Hepatocyte (in vitro differentiated cells): ENCODE measurements at regions not wholly inside any gene's neighbourhood (a gene's known extent, or its start where the extent isn't known, plus 50 kb on each side); places are given as distances from the start of the nearest gene placed in this dataset.

Source experiments
- DNase-seq: peaks from one replicate; pipeline ENCODE4 v3.0.0-alpha.2; 2016; ENCODE audit warnings: low spot score
- H2AFZ ChIP-seq: fragments of 200-600 bp; sonication (generic); 2 replicates; pipeline ENCODE4 v1.6.0; 2016; ENCODE audit warnings: antibody characterized with exemption, mild to moderate bottlenecking
- H3K27ac ChIP-seq: fragments of 200-600 bp; sonication (generic); 2 replicates; pipeline ENCODE4 v1.5.1; 2016; ENCODE audit warnings: mild to moderate bottlenecking
- H3K27me3 ChIP-seq: fragments of 200-600 bp; sonication (generic); 2 replicates; pipeline ENCODE4 v1.6.1; 2016
- H3K36me3 ChIP-seq: fragments of 200-600 bp; sonication (generic); replicated peaks from 2 replicates; pipeline ENCODE4 v1.5.1; 2016; ENCODE audit warnings: low read depth; ENCODE audit not compliant: insufficient read depth
- H3K4me1 ChIP-seq: fragments of 200-600 bp; sonication (generic); 2 replicates; pipeline ENCODE4 v1.5.1; 2016; ENCODE audit warnings: mild to moderate bottlenecking, moderate library complexity; ENCODE audit not compliant: insufficient read depth
- H3K4me2 ChIP-seq: fragments of 200-600 bp; sonication (generic); 2 replicates; pipeline ENCODE4 v1.6.0; 2016
- H3K4me3 ChIP-seq: fragments of 200-600 bp; sonication (generic); 2 replicates; pipeline ENCODE4 v1.5.1; 2016; ENCODE audit warnings: mild to moderate bottlenecking
- H3K79me2 ChIP-seq: fragments of 200-600 bp; sonication (generic); 2 replicates; pipeline ENCODE4 v1.6.0; 2017; ENCODE audit warnings: mild to moderate bottlenecking
- H3K9me2 ChIP-seq: fragments of 200-600 bp; sonication (generic); replicated peaks from 2 replicates; pipeline ENCODE4 v1.6.0; 2017; ENCODE audit warnings: mild to moderate bottlenecking; ENCODE audit not compliant: insufficient read depth
- H3K9me3 ChIP-seq: fragments of 200-600 bp; sonication (generic); 2 replicates; pipeline ENCODE4 v1.5.1; 2016; ENCODE audit warnings: low read depth, mild to moderate bottlenecking
- H4K20me1 ChIP-seq: fragments of 200-600 bp; sonication (generic); 2 replicates; pipeline ENCODE4 v1.6.0; 2016; ENCODE audit warnings: mild to moderate bottlenecking; ENCODE audit not compliant: insufficient read depth, poor library complexity, severe bottlenecking
- CTCF ChIP-seq: fragments of 200-600 bp; sonication (generic); IDR thresholded peaks from 2 replicates; pipeline ENCODE4 v1.5.1; 2016; ENCODE audit warnings: antibody characterized with exemption, mild to moderate bottlenecking; ENCODE audit not compliant: poor library complexity
- EZH2 ChIP-seq: fragments of 200-600 bp; sonication (generic); IDR thresholded peaks from 2 replicates; pipeline ENCODE4 v1.6.1; 2016; ENCODE audit warnings: antibody characterized with exemption, mild to moderate bottlenecking, borderline replicate concordance
- EZH2phosphoT487 ChIP-seq: fragments of 200-600 bp; sonication (generic); IDR thresholded peaks from one replicate; pipeline ENCODE4 v1.6.1; 2018; ENCODE audit warnings: antibody characterized with exemption, mild to moderate bottlenecking, low read depth, moderate library complexity; ENCODE audit not compliant: unreplicated experiment, severe bottlenecking
- WGBS: methylation state at CpG from one replicate; pipeline ENCODE4 v1.1.6; 2016; ENCODE audit warnings: low lambda C conversion rate; ENCODE audit errors: missing lambda C conversion rate; 5-methylcytosine and 5-hydroxymethylcytosine counted together

- no peaks in the 10 kb centered on the region for H3K9me3 ChIP-seq
- DNase-seq: no peak
- no peak overlapping the region for H3K4me2 ChIP-seq
- no peaks in the 10 kb centered on the region for H3K79me2 ChIP-seq
- no peaks in the 10 kb centered on the region for H3K9me2 ChIP-seq
- H3K4me3 ChIP-seq: no peak overlapping the region
- H3K27ac ChIP-seq: no peak overlapping the region
- WGBS: 44% methylated on average over 2 of the region's 2 CpGs
- no peak for TF ChIP-seq EZH2phosphoT487
- TF ChIP-seq CTCF: no peak
- TF ChIP-seq EZH2: no peak
- no peaks in the 10 kb centered on the region for H3K36me3 ChIP-seq
- no peaks in the 10 kb centered on the region for H3K4me1 ChIP-seq
- no peak overlapping the region for H2AFZ ChIP-seq
- H3K27me3 ChIP-seq: no peaks in the 10 kb centered on the region
- no peaks in the 10 kb centered on the region for H4K20me1 ChIP-seq
Observed at GRCh38 chr16:5461574-5461973, 364.0 kb upstream of the EEF2KMT start.

GRCh38 chr16:5461141-5461540, 363.5 kb upstream of the EEF2KMT start:
- Histone ChIP-seq H3K36me3 (no peaks in the 10 kb centered on the region), H3K9me3 (no peaks in the 10 kb centered on the region), H3K27me3 (no peaks in the 10 kb centered on the region), H3K9me2 (no peaks in the 10 kb centered on the region), H4K20me1 (no peaks in the 10 kb centered on the region), H3K79me2 (no peaks in the 10 kb centered on the region), H3K27ac (no peak overlapping the region), H3K4me3 (no peak overlapping the region), H2AFZ (no peak overlapping the region), H3K4me2 (no peak overlapping the region), H3K4me1 (no peaks in the 10 kb centered on the region)
- 52% methylated on average over 8 of the region's 8 CpGs for WGBS
- no peak for DNase-seq
- TF ChIP-seq CTCF: no peak
- no peak for TF ChIP-seq EZH2
- TF ChIP-seq EZH2phosphoT487: no peak

GRCh38 chr16:5460701-5461100, 363.1 kb upstream of the EEF2KMT start:
- Histone ChIP-seq H3K79me2 (no peaks in the 10 kb centered on the region), H3K9me2 (no peaks in the 10 kb centered on the region), H3K4me3 (no peak overlapping the region), H3K4me1 (no peaks in the 10 kb centered on the region), H3K4me2 (no peak overlapping the region), H3K9me3 (no peaks in the 10 kb centered on the region), H4K20me1 (no peaks in the 10 kb centered on the region), H3K27me3 (no peaks in the 10 kb centered on the region), H3K36me3 (no peaks in the 10 kb centered on the region), H3K27ac (no peak overlapping the region), H2AFZ (no peak overlapping the region)
- DNase-seq: no peak
- WGBS: 78% methylated on average over 8 of the region's 8 CpGs
- no peak for TF ChIP-seq EZH2phosphoT487
- TF ChIP-seq CTCF: no peak
- TF ChIP-seq EZH2: no peak

- WGBS: 89% methylated on average over 6 of the region's 6 CpGs
- Histone ChIP-seq H3K4me3 (no peak overlapping the region), H3K27ac (no peak overlapping the region), H3K9me2 (no peaks in the 10 kb centered on the region), H4K20me1 (no peaks in the 10 kb centered on the region), H3K27me3 (no peaks in the 10 kb centered on the region), H3K4me1 (no peaks in the 10 kb centered on the region), H2AFZ (no peak overlapping the region), H3K36me3 (no peaks in the 10 kb centered on the region), H3K79me2 (no peaks in the 10 kb centered on the region), H3K9me3 (no peaks in the 10 kb centered on the region), H3K4me2 (no peak overlapping the region)
- no peak for DNase-seq
- TF ChIP-seq CTCF (no peak), EZH2phosphoT487 (no peak), EZH2 (no peak)
Observed at GRCh38 chr16:5459863-5460262, 362.3 kb upstream of the EEF2KMT start.
